ENCODE measurements at regions not wholly inside any gene's neighbourhood (a gene's known extent, or its start where the extent isn't known, plus 50 kb on each side); places are given as distances from the start of the nearest gene placed in this dataset.

- no peak overlapping the region for H3K4me2 ChIP-seq (ENCODE audit: low read length)
- no peak overlapping the region for H2AFZ ChIP-seq (ENCODE audit: low read depth, low read length)
- TF ChIP-seq EZH2 (IDR thresholded peaks at IDR 0.05; ENCODE audit: borderline replicate concordance, insufficient read depth, low read length, poor library complexity, severe bottlenecking) (no peak), RAD21 (conservative IDR thresholded peaks at IDR 0.05) (no peak), CTCF (IDR thresholded peaks at IDR 0.05; ENCODE audit: poor library complexity, severe bottlenecking) (no peak), REST (IDR thresholded peaks at IDR 0.05; ENCODE audit: borderline replicate concordance) (no peak), MXI1 (conservative IDR thresholded peaks at IDR 0.05; ENCODE audit: poor library complexity, severe bottlenecking) (no peak), TAF1 (IDR thresholded peaks at IDR 0.05; ENCODE audit: low read depth) (no peak), SMC3 (conservative IDR thresholded peaks at IDR 0.05; ENCODE audit: poor library complexity) (no peak), POLR2AphosphoS5 (IDR thresholded peaks at IDR 0.05) (no peak), EP300 (conservative IDR thresholded peaks at IDR 0.05; ENCODE audit: poor library complexity, severe bottlenecking) (no peak)
- no peak overlapping the region for H3K9ac ChIP-seq (ENCODE audit: low read length)
- no peak overlapping the region for H3K4me3 ChIP-seq (ENCODE audit: low read length)
- H4K20me1 ChIP-seq (ENCODE audit: insufficient read depth) = no peaks in the 10 kb centered on the region
- H3F3A ChIP-seq (ENCODE audit: insufficient read depth, low read length, poor library complexity, severe bottlenecking) = no peaks in the 10 kb centered on the region
- no peak overlapping the region for H3K27ac ChIP-seq (ENCODE audit: low read length)
- no peaks in the 10 kb centered on the region for H3K27me3 ChIP-seq (ENCODE audit: insufficient read depth, low read depth, low read length)
- H3K79me2 ChIP-seq (replicated peaks; ENCODE audit: insufficient read depth, low read length) = no peaks in the 10 kb centered on the region
- H3K36me3 ChIP-seq (ENCODE audit: insufficient read depth, low read length) = no peaks in the 10 kb centered on the region
- H3K9me2 ChIP-seq (ENCODE audit: insufficient read depth, low read length) = no peaks in the 10 kb centered on the region
- H3K9me3 ChIP-seq (ENCODE audit: low read length) = peaks cover 4% of the 10 kb centered on the region
These were observed 219.5 kb upstream of the JAG1 start for GRCh38 chr20:10893321-10893720.

GRCh38 chr20:10897336-10897735, 223.5 kb upstream of the JAG1 start:
- no peaks in the 10 kb centered on the region for H3K9me2 ChIP-seq (ENCODE audit: insufficient read depth, low read length)
- no peak overlapping the region for H3K9ac ChIP-seq (ENCODE audit: low read length)
- no peaks in the 10 kb centered on the region for H4K20me1 ChIP-seq (ENCODE audit: insufficient read depth)
- H3F3A ChIP-seq (ENCODE audit: insufficient read depth, low read length, poor library complexity, severe bottlenecking) = no peaks in the 10 kb centered on the region
- H2AFZ ChIP-seq (ENCODE audit: low read depth, low read length) = no peak overlapping the region
- no peaks in the 10 kb centered on the region for H3K9me3 ChIP-seq (ENCODE audit: low read length)
- H3K36me3 ChIP-seq (ENCODE audit: insufficient read depth, low read length) = no peaks in the 10 kb centered on the region
- H3K79me2 ChIP-seq (replicated peaks; ENCODE audit: insufficient read depth, low read length) = no peaks in the 10 kb centered on the region
- no peaks in the 10 kb centered on the region for H3K27me3 ChIP-seq (ENCODE audit: insufficient read depth, low read depth, low read length)
- H3K4me3 ChIP-seq (ENCODE audit: low read length) = no peak overlapping the region
- no peak overlapping the region for H3K27ac ChIP-seq (ENCODE audit: low read length)
- TF ChIP-seq REST (IDR thresholded peaks at IDR 0.05; ENCODE audit: borderline replicate concordance) (no peak), EP300 (conservative IDR thresholded peaks at IDR 0.05; ENCODE audit: poor library complexity, severe bottlenecking) (no peak), SMC3 (conservative IDR thresholded peaks at IDR 0.05; ENCODE audit: poor library complexity) (no peak), RAD21 (conservative IDR thresholded peaks at IDR 0.05) (no peak), CTCF (IDR thresholded peaks at IDR 0.05; ENCODE audit: poor library complexity, severe bottlenecking) (no peak), TAF1 (IDR thresholded peaks at IDR 0.05; ENCODE audit: low read depth) (no peak), POLR2AphosphoS5 (IDR thresholded peaks at IDR 0.05) (no peak), MXI1 (conservative IDR thresholded peaks at IDR 0.05; ENCODE audit: poor library complexity, severe bottlenecking) (no peak), EZH2 (IDR thresholded peaks at IDR 0.05; ENCODE audit: borderline replicate concordance, insufficient read depth, low read length, poor library complexity, severe bottlenecking) (no peak)
- no peak overlapping the region for H3K4me2 ChIP-seq (ENCODE audit: low read length)

Data from neural cell (in vitro differentiated cells).